NT2/D1 (cell line): ENCODE measurements at regions not wholly inside any gene's neighbourhood (a gene's known extent, or its start where the extent isn't known, plus 50 kb on each side); places are given as distances from the start of the nearest gene placed in this dataset.

ENCODE experiments used
- SUZ12 ChIP-seq: IDR thresholded peaks from 2 replicates; pipeline ENCODE4 v1.6.1; 2011; ENCODE audit not compliant: insufficient read length, insufficient read depth; ENCODE audit errors: extremely low read depth
- YY1 ChIP-seq: IDR thresholded peaks from 2 replicates; pipeline ENCODE4 v1.6.1; 2011; ENCODE audit not compliant: insufficient read length, insufficient read depth
- ZNF274 ChIP-seq: IDR thresholded peaks from 2 replicates; pipeline ENCODE4 v1.6.1; 2011; ENCODE audit warnings: mild to moderate bottlenecking, low read depth, low read length

DNA sequence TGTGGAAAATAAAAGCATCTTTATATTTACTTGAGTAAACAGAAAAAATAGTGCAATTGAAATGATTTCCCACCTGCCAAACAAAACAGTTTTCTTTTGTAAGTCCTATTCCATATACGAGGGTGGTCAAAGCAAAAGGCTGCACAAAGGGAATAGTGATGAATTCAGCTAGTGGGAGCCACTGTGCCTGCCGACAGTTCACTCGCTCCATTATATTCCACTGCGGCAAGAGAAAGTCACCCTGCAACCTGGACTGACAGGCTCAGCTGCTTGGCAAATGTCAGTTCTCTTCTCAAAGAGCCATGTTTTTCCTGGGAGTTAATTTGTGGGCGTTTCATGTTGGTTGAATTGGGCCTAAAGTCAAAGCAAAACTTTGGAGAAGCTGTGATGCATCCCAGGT, 145.4 kb downstream of the LMO4 start:
- no peak for TF ChIP-seq YY1
- TF ChIP-seq ZNF274 = no peak
- TF ChIP-seq SUZ12 = no peak
